ENCODE measurements at regions not wholly inside any gene's neighbourhood (a gene's known extent, or its start where the extent isn't known, plus 50 kb on each side); places are given as distances from the start of the nearest gene placed in this dataset.

DNA sequence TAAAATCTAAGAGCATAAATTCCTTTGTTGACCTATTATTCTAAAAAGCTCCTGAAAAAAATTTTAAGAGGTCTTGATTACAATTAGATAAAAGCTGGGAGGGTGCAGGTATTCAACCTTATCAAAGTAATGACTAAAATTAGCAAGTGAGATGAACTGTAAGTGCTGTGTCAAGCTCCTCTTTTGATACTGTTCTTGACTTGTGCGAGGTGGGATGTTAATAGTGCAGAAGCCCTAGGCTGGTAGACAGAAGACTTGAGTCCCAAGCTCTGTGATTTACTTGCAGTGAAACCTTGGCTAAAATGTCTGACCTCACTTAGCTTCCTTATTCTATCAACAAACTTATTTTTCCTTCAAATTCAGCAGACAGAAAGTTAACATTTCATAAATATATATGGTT lies 637.5 kb downstream of the DSC3 start:
- Histone ChIP-seq H3K9me3 (no peaks in the 10 kb centered on the region), H3K27ac (no peak overlapping the region), H3K4me2 (no peak overlapping the region), H3K4me1 (no peaks in the 10 kb centered on the region), H3K4me3 (no peak overlapping the region)
- TF ChIP-seq RNF2 (IDR thresholded peaks at IDR 0.05; ENCODE audit: borderline replicate concordance, low read depth) (no peak), ZFP36 (IDR thresholded peaks at IDR 0.05; ENCODE audit: borderline replicate concordance, partially characterized antibody) (no peak), FOXS1 (CRISPR knock-in tag; IDR thresholded peaks at IDR 0.05) (no peak), TP53 (CRISPR knock-in tag; IDR thresholded peaks at IDR 0.05) (no peak), CHD2 (IDR thresholded peaks at IDR 0.05; ENCODE audit: low read length, partially characterized antibody) (no peak), NFE2L2 (conservative IDR thresholded peaks at IDR 0.05; ENCODE audit: low read length) (no peak), PHF8 (IDR thresholded peaks at IDR 0.05; ENCODE audit: borderline replicate concordance, low read depth) (no peak), HEYL (CRISPR knock-in tag; IDR thresholded peaks at IDR 0.05) (no peak), MAFK (IDR thresholded peaks at IDR 0.05; ENCODE audit: partially characterized antibody) (no peak), CBX8 (IDR thresholded peaks at IDR 0.05) (no peak), EHMT2 (IDR thresholded peaks at IDR 0.05; ENCODE audit: low read depth) (no peak), NR3C1 (IDR thresholded peaks at IDR 0.05) (no peak)
- TF ChIP-seq, protein P1, sequence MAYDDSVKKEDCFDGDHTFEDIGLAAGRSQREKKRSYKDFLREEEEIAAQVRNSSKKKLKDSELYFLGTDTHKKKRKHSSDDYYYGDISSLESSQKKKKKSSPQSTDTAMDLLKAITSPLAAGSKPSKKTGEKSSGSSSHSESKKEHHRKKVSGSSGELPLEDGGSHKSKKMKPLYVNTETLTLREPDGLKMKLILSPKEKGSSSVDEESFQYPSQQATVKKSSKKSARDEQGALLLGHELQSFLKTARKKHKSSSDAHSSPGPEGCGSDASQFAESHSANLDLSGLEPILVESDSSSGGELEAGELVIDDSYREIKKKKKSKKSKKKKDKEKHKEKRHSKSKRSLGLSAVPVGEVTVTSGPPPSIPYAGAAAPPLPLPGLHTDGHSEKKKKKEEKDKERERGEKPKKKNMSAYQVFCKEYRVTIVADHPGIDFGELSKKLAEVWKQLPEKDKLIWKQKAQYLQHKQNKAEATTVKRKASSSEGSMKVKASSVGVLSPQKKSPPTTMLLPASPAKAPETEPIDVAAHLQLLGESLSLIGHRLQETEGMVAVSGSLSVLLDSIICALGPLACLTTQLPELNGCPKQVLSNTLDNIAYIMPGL (CRISPR knock-in tag; IDR thresholded peaks at IDR 0.05; ENCODE audit: borderline replicate concordance): no peak
- TF ChIP-seq, protein P2, sequence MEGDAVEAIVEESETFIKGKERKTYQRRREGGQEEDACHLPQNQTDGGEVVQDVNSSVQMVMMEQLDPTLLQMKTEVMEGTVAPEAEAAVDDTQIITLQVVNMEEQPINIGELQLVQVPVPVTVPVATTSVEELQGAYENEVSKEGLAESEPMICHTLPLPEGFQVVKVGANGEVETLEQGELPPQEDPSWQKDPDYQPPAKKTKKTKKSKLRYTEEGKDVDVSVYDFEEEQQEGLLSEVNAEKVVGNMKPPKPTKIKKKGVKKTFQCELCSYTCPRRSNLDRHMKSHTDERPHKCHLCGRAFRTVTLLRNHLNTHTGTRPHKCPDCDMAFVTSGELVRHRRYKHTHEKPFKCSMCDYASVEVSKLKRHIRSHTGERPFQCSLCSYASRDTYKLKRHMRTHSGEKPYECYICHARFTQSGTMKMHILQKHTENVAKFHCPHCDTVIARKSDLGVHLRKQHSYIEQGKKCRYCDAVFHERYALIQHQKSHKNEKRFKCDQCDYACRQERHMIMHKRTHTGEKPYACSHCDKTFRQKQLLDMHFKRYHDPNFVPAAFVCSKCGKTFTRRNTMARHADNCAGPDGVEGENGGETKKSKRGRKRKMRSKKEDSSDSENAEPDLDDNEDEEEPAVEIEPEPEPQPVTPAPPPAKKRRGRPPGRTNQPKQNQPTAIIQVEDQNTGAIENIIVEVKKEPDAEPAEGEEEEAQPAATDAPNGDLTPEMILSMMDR (IDR thresholded peaks at IDR 0.05): no peak
- TF ChIP-seq, protein P3, sequence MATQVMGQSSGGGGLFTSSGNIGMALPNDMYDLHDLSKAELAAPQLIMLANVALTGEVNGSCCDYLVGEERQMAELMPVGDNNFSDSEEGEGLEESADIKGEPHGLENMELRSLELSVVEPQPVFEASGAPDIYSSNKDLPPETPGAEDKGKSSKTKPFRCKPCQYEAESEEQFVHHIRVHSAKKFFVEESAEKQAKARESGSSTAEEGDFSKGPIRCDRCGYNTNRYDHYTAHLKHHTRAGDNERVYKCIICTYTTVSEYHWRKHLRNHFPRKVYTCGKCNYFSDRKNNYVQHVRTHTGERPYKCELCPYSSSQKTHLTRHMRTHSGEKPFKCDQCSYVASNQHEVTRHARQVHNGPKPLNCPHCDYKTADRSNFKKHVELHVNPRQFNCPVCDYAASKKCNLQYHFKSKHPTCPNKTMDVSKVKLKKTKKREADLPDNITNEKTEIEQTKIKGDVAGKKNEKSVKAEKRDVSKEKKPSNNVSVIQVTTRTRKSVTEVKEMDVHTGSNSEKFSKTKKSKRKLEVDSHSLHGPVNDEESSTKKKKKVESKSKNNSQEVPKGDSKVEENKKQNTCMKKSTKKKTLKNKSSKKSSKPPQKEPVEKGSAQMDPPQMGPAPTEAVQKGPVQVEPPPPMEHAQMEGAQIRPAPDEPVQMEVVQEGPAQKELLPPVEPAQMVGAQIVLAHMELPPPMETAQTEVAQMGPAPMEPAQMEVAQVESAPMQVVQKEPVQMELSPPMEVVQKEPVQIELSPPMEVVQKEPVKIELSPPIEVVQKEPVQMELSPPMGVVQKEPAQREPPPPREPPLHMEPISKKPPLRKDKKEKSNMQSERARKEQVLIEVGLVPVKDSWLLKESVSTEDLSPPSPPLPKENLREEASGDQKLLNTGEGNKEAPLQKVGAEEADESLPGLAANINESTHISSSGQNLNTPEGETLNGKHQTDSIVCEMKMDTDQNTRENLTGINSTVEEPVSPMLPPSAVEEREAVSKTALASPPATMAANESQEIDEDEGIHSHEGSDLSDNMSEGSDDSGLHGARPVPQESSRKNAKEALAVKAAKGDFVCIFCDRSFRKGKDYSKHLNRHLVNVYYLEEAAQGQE (IDR thresholded peaks at IDR 0.05): no peak
- ATAC-seq: no peak
- ChIA-PET POLR2A (no interaction called here), CTCF (no interaction called here)
- 5% methylated on average over 1 of the region's 1 CpG for WGBS (ENCODE audit: missing lambda C conversion rate)
- no peak for DNase-seq (ENCODE audit: low read depth in 1 of 2, low spot score in 1 of 2)
- no peak for FAIRE-seq

DNA sequence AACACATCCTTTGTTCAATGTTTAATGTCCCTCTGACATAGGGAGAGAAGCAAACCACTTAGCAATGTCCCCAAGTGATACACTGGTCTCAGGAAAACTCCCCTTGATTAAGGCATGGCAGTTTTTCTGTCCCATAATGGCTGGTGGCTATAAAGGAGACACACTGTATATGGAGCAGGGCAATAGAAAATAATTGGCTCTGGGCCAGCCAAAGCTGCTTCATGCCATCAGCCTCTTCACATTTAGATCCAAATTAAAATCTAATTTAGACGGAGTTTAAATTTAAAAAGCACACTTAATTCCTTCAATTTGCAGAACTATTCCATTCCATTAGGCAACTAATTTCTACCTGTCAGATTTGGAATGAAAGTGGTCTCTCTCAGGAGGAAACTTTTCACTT lies 638.1 kb downstream of the DSC3 start:
- ChIA-PET CTCF (no interaction called here), POLR2A (no interaction called here)
- no peaks in the 10 kb centered on the region for H3K9me3 ChIP-seq
- ATAC-seq (no peak), FAIRE-seq (no peak), DNase-seq (ENCODE audit: low read depth in 1 of 2, low spot score in 1 of 2) (no peak)
- no peak overlapping the region for H3K27ac ChIP-seq
- no peaks in the 10 kb centered on the region for H3K4me1 ChIP-seq
- no peak overlapping the region for H3K4me3 ChIP-seq
- H3K4me2 ChIP-seq: no peak overlapping the region
- WGBS (ENCODE audit: missing lambda C conversion rate): 17% methylated on average over 1 of the region's 1 CpG
- TF ChIP-seq KDM1A (IDR thresholded peaks at IDR 0.05; ENCODE audit: low read depth): no peak
- TF ChIP-seq HDAC2 (IDR thresholded peaks at IDR 0.05): no peak
- TF ChIP-seq CEBPB (IDR thresholded peaks at IDR 0.05): no peak
- TF ChIP-seq, protein P4, sequence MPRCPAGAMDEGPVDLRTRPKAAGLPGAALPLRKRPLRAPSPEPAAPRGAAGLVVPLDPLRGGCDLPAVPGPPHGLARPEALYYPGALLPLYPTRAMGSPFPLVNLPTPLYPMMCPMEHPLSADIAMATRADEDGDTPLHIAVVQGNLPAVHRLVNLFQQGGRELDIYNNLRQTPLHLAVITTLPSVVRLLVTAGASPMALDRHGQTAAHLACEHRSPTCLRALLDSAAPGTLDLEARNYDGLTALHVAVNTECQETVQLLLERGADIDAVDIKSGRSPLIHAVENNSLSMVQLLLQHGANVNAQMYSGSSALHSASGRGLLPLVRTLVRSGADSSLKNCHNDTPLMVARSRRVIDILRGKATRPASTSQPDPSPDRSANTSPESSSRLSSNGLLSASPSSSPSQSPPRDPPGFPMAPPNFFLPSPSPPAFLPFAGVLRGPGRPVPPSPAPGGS (IDR thresholded peaks at IDR 0.05): no peak
- TF ChIP-seq SREBF2 (IDR thresholded peaks at IDR 0.05): no peak
- TF ChIP-seq, protein P5, sequence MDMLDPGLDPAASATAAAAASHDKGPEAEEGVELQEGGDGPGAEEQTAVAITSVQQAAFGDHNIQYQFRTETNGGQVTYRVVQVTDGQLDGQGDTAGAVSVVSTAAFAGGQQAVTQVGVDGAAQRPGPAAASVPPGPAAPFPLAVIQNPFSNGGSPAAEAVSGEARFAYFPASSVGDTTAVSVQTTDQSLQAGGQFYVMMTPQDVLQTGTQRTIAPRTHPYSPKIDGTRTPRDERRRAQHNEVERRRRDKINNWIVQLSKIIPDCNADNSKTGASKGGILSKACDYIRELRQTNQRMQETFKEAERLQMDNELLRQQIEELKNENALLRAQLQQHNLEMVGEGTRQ (IDR thresholded peaks at IDR 0.05): no peak
- TF ChIP-seq EP300 (IDR thresholded peaks at IDR 0.05): no peak
- TF ChIP-seq, protein P2 (IDR thresholded peaks at IDR 0.05): no peak
- no peak for TF ChIP-seq PHF8 (IDR thresholded peaks at IDR 0.05; ENCODE audit: borderline replicate concordance, low read depth)
- TF ChIP-seq EHMT2 (IDR thresholded peaks at IDR 0.05; ENCODE audit: low read depth): no peak
- no peak for TF ChIP-seq RAD21 (conservative IDR thresholded peaks at IDR 0.05 in 1 of 2, IDR thresholded peaks at IDR 0.05 in 1 of 2)
- TF ChIP-seq, protein P6, sequence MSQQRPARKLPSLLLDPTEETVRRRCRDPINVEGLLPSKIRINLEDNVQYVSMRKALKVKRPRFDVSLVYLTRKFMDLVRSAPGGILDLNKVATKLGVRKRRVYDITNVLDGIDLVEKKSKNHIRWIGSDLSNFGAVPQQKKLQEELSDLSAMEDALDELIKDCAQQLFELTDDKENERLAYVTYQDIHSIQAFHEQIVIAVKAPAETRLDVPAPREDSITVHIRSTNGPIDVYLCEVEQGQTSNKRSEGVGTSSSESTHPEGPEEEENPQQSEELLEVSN (IDR thresholded peaks at IDR 0.05; ENCODE audit: borderline replicate concordance, low read depth): no peak
- TF ChIP-seq KDM5A (IDR thresholded peaks at IDR 0.05): no peak
- TF ChIP-seq JUNB (IDR thresholded peaks at IDR 0.05): no peak
